NCI-H446 treated with DMSO at 0.1 percent for 48 hours (cell line): ENCODE measurements at regions not wholly inside any gene's neighbourhood (a gene's known extent, or its start where the extent isn't known, plus 50 kb on each side); places are given as distances from the start of the nearest gene placed in this dataset.
"Not testable (repeated sequence)": the region's sequence is repeated elsewhere in the genome, so short reads cannot be mapped to it uniquely, and the experiment has no call there.

ENCODE experiments used
- DNase-seq: peaks from one replicate; lab custom pipeline; 2025; lab: John Stamatoyannopoulos, UW

DNA sequence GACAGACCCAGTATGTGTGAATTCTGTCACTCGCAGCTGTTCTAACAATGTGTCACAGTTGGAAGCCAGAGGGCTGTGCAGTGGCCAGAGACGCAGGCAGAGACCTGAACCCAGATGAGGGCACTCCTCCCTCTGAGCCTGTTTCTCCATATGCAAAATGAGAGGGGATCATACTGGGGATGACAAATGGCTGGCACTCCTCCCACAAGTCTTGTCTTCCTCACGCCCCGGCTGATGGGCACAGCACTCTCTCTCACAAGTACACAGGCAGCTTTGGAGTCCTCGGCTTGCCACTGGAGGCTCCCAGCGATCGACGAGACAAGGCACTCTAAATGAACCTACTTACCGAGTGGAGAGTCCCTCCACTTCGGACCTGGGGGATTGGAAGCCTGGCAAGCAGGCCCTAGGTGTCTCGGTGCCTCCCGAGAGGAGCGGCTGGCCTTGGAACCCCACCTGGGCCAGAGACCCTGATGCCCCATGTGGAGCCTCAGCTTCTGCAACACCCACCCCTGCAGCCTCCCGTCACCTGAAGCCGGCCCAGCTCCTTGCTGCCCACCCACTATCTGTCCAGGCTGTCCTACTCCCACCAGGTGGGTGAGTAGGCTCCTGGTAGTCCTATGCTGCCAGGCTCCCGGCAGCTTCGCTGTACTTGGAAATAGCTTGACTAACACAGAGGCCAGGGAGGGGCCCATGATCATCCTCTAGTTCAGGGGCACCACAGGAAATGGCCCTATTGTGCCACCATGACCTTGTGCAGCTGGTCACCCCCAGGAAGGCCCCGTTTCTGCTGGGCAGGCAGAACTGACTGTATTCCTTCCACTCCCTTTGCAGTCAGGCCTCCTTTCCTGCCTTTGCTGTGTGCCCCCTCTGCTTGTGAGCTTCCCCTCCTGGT is 65.0 kb upstream of the IQSEC1 start:
- DNase-seq, result no peak

DNA sequence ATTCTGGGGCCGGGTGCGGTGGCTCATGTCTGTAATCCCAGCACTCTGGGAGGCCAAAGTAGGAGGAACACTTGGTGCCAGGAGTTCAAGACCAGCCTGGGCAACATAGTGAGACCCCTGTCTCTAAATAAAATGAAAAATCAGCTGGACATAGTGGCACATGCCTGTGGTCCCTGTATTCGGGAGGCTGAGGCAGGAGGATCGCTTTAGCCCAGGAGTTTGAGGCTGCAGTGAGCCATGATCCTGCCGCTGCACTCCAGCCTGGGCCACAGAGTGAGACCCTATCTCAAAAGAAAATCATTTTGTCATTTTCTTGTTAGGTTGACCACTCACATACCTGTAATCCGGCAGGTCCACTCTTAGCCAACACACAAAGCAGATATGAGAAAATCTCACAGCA is 63.6 kb upstream of the IQSEC1 start:
- not testable (repeated sequence) for DNase-seq

DNA sequence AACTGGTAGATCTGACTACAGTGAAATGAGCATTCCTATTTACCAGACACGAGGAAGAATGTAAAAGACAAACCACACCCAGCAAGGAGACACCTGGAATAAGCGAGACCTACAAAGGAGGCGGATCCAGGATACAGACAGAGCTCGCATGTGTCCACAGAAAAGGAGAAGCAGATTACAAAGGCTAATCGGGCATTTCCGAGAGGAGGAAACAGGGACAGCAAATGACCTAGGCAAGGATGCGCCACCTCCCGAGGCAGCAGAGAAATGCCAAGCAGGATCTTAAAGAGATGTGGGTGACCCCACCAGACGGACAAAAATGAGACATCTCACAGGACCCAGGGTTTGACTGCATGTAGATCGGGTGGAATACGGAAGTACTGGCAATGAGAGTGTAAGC is 63.2 kb upstream of the IQSEC1 start:
- no peak for DNase-seq

DNA sequence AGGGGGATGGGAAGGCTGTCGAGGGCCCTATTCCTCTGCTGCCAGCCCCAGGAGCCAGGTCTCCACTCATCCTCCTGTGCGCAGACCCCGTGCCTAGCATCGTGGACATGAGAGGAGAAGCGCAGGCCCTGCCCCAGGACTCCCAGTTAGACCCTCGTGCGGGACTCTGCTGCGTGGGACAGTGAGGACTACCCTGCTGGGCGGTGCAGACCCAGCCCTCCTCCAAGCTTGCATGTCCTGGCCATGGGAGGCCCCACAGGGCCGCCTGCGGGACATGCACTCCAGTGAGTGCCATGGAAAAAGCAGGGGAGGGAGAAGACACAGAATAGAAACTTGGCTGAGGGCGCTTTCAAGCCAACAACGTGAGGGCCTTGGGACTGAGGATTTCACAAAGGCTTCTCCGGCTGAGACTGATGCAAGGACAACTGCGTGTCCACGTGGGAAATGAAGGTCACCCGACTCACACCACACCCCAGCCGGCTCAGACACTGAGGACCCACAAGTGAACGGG is 62.6 kb upstream of the IQSEC1 start:
- DNase-seq, result no peak

DNA sequence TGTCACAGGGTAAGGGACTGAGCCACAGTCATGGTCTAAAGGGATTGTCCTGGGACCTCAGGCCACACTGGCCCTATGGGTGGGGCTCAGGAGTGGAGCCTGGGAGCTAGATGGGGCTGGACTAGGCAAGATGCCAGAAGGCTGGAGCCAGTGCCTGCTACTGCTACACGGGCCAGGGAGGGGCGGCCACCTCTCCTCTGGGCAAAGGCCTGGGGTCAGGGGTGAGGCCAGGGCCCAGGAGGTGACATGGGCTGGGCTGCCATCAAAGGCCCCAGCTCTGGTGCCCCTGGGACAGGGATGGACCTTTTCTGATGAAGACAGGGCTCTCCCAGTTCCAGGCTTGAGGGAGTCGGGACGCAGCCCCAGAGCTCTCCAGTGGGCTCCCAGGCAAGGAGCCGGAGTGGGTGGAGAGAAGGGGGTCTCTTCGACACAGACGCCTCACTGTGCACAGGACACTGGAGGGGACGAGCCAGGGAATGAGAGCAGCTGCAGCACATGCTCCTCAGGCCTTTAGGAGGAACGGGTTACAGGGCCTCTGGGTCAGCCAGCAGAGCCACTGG is 62.1 kb upstream of the IQSEC1 start:
- no peak for DNase-seq

DNA sequence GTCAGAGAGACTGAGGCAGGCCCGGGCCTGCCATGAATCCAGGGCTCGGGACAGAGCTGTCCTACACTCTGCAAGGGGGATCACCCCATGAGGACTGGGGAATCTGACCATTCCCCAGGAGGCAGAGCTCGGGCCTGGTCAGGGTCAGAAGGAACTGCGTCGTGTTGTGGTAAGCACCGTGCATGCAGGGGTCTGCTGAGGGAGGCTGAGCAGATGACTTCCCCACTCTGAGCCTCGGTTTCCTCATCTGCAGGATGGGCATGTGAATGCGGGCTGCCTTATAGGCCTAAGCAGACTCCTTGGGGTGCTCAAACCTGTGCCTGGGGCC is 61.6 kb upstream of the IQSEC1 start:
- no peak for DNase-seq

DNA sequence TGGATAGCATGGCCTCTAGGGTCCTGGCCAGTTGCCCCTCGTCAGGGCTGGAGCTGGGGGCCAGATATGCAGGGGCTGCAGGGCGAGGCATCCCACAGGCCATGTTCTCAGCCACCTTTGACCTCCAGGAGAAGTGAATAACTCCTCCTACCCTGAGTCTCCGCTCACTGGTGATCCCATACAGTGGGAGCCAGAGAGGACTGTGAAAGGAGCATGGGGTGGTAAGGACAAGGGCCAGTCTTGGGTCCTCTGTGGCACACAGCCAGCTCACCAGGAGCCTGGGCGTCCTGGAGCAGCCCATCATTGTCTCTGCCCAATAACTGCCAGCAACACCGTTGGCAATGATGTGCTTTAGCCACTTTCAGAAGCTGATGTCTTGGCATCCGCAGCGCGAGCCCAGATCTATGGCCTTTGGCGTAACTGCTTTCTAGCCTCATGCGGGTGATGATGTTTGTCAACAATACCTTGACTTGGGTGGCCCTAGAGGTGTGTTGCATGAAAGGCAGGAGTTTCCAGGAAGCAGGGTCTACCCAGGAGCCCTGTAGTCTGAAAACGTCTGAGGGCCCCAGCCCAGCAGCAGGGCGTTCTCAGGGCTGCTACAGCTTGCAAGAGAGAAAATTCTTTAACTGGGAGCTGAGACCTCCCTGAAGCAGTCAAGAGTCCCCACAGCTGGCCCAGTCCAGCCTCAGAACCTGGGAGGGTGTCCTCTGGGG is 61.1 kb upstream of the IQSEC1 start:
- no peak for DNase-seq

DNA sequence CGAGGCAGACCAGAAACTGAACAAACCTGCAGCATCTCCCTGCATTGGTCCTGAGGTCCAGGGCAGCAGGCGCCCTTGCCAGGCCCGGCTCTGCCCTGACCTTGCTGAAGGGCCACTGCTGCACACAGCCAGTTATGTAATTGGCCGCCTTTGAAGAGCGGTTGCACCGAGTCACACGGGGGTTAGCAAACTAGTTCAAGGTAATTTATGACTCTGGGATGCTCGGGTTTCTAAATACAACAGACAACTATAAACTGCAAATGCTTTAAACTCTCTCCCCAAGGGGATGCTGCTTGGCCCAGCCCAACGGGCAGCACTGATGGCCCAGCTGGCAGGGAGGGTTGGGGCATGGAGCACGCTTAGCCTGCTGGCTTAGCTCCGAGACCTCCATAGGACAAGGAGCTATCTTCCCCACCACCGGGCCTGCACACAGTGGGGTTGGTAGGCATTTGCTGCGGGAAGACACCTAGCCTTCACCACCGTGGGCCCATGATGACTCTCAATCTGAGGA is 60.3 kb upstream of the IQSEC1 start:
- DNase-seq, result no peak

DNA sequence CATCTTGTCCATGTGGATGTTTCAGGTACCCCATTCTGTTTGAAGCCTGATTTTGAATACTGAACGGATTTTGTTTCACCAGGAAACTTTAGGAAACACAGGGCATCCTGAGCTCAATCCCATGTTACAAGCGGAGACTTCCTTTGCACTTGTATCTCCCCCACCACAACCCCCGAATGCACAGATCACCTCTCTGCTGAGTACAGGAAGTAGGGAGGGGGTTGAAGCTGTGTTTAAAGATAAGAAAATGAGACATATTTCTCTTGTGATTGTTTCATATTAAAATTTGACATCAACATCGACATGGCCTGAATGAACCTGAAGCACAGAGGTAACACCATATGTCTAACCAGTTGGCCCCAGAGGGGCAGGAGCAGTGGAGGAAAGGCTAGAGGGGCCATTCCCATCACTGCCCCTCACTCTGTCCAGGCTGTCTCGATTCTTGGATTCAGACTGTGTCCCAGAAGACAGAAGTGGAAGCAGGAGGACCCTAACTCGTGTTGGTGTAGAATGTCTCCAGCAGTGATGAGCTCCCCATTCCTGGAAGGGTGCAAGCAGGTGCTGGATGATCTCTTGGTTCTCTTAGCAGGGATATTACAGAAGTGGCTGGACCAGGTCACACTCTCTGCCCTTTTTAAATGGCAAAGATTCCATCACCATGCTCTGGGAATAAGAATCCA is 59.6 kb upstream of the IQSEC1 start:
- no peak for DNase-seq

DNA sequence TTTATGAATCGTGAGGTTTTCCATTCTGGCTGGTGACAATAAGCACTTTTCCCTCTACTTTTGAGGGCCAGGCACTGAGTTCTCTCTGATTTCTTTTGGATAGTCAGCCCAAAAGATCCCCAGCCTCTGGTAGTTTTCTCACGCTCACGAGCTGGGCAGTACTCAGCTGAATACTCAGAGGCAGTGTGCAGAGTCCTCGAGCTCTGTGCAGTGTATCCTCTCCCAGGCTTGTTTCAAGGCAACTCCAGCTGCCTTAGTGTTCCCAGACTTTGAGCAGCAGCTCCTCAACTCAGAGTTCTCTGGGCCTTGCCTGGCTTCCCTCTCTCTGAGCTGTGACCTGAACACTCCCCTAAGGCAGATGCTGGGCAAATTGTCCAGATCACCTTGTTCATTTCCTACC is 59.1 kb upstream of the IQSEC1 start:
- DNase-seq, result no peak

DNA sequence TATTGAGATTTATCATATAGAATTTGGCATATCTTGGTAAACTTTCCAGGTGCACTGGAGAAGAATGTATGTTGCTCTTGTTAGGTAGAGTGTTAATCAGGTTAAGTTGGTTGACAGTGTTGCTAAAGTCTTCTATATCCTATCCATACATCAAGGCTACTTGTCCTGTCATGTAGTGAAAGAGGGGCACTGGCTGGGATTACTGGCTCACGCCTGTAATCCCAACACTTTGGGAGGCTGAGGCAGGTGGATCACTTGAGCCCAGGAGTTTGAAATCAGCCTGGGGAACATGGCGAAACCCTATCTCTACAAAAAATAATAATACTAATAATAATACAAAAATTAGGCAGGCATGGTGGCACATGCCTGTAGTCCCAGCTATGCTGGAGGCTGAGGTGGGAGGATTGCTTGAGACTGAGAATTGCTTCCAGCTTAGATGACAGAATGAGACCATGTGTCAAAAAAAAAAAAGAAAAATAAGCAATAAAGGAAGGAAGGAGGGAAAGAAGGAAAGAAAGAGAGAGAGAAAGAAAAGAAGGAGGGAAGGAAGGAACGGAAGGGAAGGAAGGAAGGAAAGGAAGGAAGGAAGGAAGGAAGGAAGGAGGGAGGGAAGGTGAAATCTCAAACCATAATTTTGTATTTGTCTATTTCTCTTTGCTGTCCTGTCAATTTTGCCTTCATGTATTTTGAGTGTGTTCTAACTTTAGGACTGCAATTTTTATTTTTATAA is 57.4 kb upstream of the IQSEC1 start:
- DNase-seq, result no peak

DNA sequence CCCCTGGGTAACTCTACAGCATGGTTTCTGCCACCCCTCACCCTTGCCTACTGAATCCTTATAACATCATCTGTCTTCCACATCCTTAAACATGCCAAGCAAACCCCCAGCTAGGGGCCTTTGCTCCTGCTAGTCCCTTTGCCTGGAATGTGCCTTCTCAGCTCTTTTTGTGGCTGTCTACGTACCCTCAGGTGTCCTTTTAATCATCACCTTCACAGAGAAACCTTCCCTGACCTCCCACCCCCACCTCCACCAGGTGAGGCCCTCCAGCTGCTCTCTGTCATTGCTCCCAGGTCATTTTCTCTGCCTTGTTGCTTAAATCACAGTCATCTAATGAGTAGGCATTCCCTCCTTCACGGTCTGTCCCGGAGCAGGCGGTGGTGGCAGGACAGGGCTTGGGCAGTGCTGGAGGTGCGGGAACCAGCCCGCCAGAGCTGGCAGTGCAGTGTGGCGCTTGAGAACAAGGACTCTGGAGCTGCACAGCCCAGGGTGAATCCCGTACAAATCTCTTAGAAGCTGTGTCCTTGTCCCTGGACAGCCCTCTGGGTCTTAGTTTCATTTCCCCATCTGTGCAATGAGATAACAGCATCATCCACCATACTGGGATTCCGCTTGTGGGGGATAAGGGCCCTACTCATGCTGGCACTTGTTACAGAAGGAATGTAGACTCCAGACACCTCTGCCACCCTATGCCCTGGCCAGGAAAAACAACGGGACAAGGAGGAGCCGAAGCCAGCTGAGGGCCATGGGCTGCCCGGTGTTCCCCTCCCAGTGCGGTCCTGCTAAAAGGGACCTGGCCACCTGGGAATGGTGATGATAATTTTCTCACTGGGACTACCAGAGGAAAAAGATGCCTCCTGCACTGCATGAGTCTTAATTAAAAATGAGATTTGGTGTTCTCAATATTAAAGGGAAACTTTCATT is 52.1 kb upstream of the IQSEC1 start:
- no peak for DNase-seq

DNA sequence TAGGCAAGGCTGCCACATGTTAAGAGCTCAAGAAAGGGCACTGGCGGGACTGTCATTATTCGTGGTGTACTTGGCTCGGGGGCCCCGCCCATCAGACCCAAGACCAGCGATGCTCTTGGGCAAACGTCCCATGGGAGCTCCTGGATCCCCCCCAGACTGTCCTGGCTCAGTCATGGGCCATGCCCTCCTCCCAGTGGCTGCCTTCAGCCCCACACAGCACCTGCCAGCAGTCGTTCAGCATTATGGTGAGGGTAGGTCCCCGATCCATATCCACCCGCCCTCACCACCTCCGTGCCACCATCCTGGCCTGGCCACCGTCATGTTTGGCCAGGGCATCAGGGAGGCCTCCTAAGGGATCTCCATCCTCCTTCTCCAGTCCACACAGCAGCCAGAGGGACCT is 51.4 kb upstream of the IQSEC1 start:
- DNase-seq, result no peak

DNA sequence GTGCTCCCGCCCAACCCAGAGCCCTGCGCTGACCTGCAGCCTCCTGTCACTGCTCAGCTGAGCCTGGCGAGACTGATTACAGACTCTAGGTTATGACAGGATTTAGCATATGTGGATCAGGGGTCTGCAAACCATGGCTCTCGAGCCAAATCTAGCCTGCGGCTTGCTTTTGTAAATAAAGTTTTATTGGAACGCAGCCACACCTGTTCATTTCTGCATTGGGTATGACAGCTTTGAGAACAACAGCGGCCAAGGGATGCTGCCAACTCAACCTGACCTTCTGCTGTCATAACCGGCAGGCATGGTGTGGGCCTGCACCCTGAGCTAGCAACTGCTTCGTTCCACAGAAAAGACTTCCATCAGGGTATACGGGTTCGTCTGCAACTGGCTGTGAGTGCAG is 50.5 kb upstream of the IQSEC1 start:
- DNase-seq, result no peak

DNA sequence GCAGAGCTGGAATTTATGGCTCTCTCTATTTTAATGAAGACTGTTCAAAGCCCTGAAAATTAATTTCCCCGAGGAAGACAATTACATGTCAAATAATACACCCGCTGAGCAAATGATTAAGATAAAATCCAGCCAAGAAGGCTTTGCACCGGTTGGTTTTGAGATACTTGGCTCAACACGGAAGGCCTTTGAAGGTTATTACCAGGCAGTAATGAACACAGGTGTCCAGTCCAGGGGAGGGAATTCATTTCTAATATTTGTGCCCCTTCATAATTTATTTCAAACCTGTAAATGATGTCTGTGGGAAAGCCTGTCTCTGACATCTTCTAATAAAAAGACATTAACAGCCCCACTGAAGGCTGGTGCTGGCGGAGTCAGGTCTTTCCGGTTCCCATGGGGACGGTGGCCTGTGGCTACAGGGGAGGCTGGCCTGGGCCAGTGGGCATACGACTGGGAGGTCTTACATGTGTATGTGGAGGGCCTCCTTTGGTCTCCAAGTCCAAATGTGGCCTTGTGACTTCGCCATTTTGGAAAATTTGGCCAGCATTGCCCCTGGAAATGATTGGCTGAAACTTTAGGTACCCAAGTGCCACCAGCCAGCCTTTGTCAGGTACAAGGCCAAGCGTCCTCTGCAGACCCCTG is 49.9 kb upstream of the IQSEC1 start:
- DNase-seq, result no peak
